H9 (cell line): ENCODE measurements at regions not wholly inside any gene's neighbourhood (a gene's known extent, or its start where the extent isn't known, plus 50 kb on each side); places are given as distances from the start of the nearest gene placed in this dataset.

ENCODE experiments used
- DNase-seq: peaks from one replicate; pipeline ENCODE4 v3.0.0-alpha.2; 2017
- H2AFZ ChIP-seq: one replicate; pipeline ENCODE4 v1.6.1; 2013; ENCODE audit warnings: mild to moderate bottlenecking, low read length, control low read depth, moderate library complexity
- H2AK5ac ChIP-seq: 2 replicates; pipeline ENCODE4 v1.6.1; 2013; ENCODE audit warnings: low read length, control low read depth, mixed read lengths; ENCODE audit not compliant: insufficient read length
- H2BK120ac ChIP-seq: one replicate; pipeline ENCODE4 v1.6.1; 2013; ENCODE audit warnings: low read depth, mild to moderate bottlenecking, low read length, control low read depth, inconsistent platforms; ENCODE audit not compliant: poor library complexity, severe bottlenecking
- H2BK12ac ChIP-seq: 2 replicates; pipeline ENCODE4 v1.6.1; 2013; ENCODE audit warnings: low read length, control low read depth, mixed read lengths, low read depth; ENCODE audit not compliant: insufficient read length
- H2BK15ac ChIP-seq: 2 replicates; pipeline ENCODE4 v1.6.1; 2013; ENCODE audit warnings: low read depth, low read length, control low read depth
- H2BK20ac ChIP-seq: one replicate; pipeline ENCODE4 v1.6.1; 2013; ENCODE audit warnings: low read depth, mild to moderate bottlenecking, low read length, control low read depth, inconsistent platforms; ENCODE audit not compliant: poor library complexity, severe bottlenecking
- H2BK5ac ChIP-seq: 2 replicates; pipeline ENCODE4 v1.6.1; 2013; ENCODE audit warnings: low read length, control low read depth, mixed read lengths; ENCODE audit not compliant: insufficient read length
- H3K14ac ChIP-seq: 2 replicates; pipeline ENCODE4 v1.6.1; 2013; ENCODE audit warnings: low read length, control low read depth; ENCODE audit not compliant: insufficient read depth
- H3K18ac ChIP-seq: 2 replicates; pipeline ENCODE4 v1.6.1; 2013; ENCODE audit warnings: low read depth, mild to moderate bottlenecking, mixed read lengths, low read length, control low read depth; ENCODE audit not compliant: insufficient read length
- H3K23ac ChIP-seq: 2 replicates; pipeline ENCODE4 v1.6.1; 2013; ENCODE audit warnings: low read length, control low read depth, mixed read lengths, low read depth; ENCODE audit not compliant: insufficient read length
- H3K23me2 ChIP-seq: 2 replicates; pipeline ENCODE4 v1.6.1; 2013; ENCODE audit warnings: low read depth, mild to moderate bottlenecking, mixed read lengths, low read length, control low read depth; ENCODE audit not compliant: insufficient read length, poor library complexity, severe bottlenecking
- H3K27ac ChIP-seq: 2 replicates; pipeline ENCODE4 v1.5.1; 2013; ENCODE audit warnings: low read length, control low read depth, mixed read lengths, low read depth; ENCODE audit not compliant: insufficient read length
- H3K27me3 ChIP-seq: 2 replicates; pipeline ENCODE4 v1.6.1; 2013; ENCODE audit warnings: low read length, control low read depth, inconsistent platforms; ENCODE audit not compliant: insufficient read depth
- H3K4ac ChIP-seq: 2 replicates; pipeline ENCODE4 v1.6.1; 2013; ENCODE audit warnings: low read depth, mild to moderate bottlenecking, control low read depth, inconsistent platforms, low read length, moderate library complexity
- H3K4me1 ChIP-seq: 2 replicates; pipeline ENCODE4 v1.6.1; 2013; ENCODE audit warnings: low read length, control low read depth, inconsistent platforms; ENCODE audit not compliant: insufficient read depth
- H3K4me2 ChIP-seq: 2 replicates; pipeline ENCODE4 v1.6.1; 2013; ENCODE audit warnings: low read length, control low read depth, mixed read lengths; ENCODE audit not compliant: insufficient read length, insufficient read depth
- H3K56ac ChIP-seq: 2 replicates; pipeline ENCODE4 v1.6.1; 2013; ENCODE audit warnings: low read depth, mild to moderate bottlenecking, mixed read lengths, low read length, control low read depth; ENCODE audit not compliant: insufficient read length
- H3K79me1 ChIP-seq: 2 replicates; pipeline ENCODE4 v1.6.1; 2013; ENCODE audit warnings: low read depth, mild to moderate bottlenecking, moderate library complexity, low read length, control low read depth, inconsistent platforms; ENCODE audit not compliant: insufficient read depth, poor library complexity, severe bottlenecking
- H3K79me2 ChIP-seq: 2 replicates; pipeline ENCODE4 v1.6.1; 2013; ENCODE audit warnings: low read length, control low read depth, inconsistent platforms; ENCODE audit not compliant: insufficient read depth
- H3K9ac ChIP-seq: 2 replicates; pipeline ENCODE4 v1.6.1; 2013; ENCODE audit warnings: low read length, control low read depth, mixed read lengths; ENCODE audit not compliant: insufficient read length; ENCODE audit errors: extremely low read depth
- H3K9me3 ChIP-seq: one replicate; pipeline ENCODE4 v1.6.1; 2013; ENCODE audit warnings: low read depth, low read length, inconsistent platforms; ENCODE audit not compliant: control insufficient read depth
- H3T11ph ChIP-seq: one replicate; pipeline ENCODE4 v1.6.1; 2013; ENCODE audit warnings: mild to moderate bottlenecking, low read length, control low read depth, inconsistent platforms
- H4K20me1 ChIP-seq: one replicate; pipeline ENCODE4 v1.6.1; 2013; ENCODE audit not compliant: control insufficient read depth, insufficient read length, insufficient read depth
- H4K5ac ChIP-seq: 2 replicates; pipeline ENCODE4 v1.6.1; 2013; ENCODE audit warnings: low read depth, mild to moderate bottlenecking, mixed read lengths, low read length, control low read depth; ENCODE audit not compliant: insufficient read length
- H4K8ac ChIP-seq: replicated peaks from 2 replicates; pipeline ENCODE4 v1.6.1; 2013; ENCODE audit warnings: low read length, control low read depth, mixed read lengths, low read depth; ENCODE audit not compliant: insufficient read length
- H4K91ac ChIP-seq: 2 replicates; pipeline ENCODE4 v1.6.1; 2013; ENCODE audit warnings: low read depth, mild to moderate bottlenecking, moderate library complexity, mixed read lengths, low read length, control low read depth; ENCODE audit not compliant: insufficient read length
- H3K27ac Mint-ChIP-seq, 3 experiments: 2 replicates in 2 of 3; 3 replicates in 1 of 3; pipeline ENCODE4 v1.8.0; 2020 to 2021; ENCODE audit warnings: mixed read lengths in 3 of 3, mild to moderate bottlenecking in 1 of 3, moderate library complexity in 1 of 3
- H3K27me3 Mint-ChIP-seq: 2 replicates; pipeline ENCODE4 v1.8.0; 2021; ENCODE audit warnings: low read depth, mild to moderate bottlenecking, moderate library complexity, mixed read lengths
- H3K36me3 Mint-ChIP-seq, 3 experiments: 2 replicates in 2 of 3; 3 replicates in 1 of 3; pipeline ENCODE4 v1.8.0; 2020 to 2021; ENCODE audit warnings: low read depth in 3 of 3, mixed read lengths in 3 of 3; ENCODE audit not compliant: insufficient read depth in 1 of 3
- H3K4me1 Mint-ChIP-seq, 2 experiments: 2 replicates each; pipeline ENCODE4 v1.8.0; 2020; ENCODE audit warnings: mixed read lengths in 2 of 2
- H3K4me3 Mint-ChIP-seq, 2 experiments: 2 replicates in 1 of 2; 3 replicates in 1 of 2; pipeline ENCODE4 v1.8.0; 2020 to 2021; ENCODE audit warnings: mild to moderate bottlenecking in 2 of 2, mixed read lengths in 2 of 2, moderate library complexity in 1 of 2
- H3K9me3 Mint-ChIP-seq, 2 experiments: 2 replicates in 1 of 2; 3 replicates in 1 of 2; pipeline ENCODE4 v1.8.0; 2020; ENCODE audit warnings: mild to moderate bottlenecking in 2 of 2, mixed read lengths in 2 of 2, moderate library complexity in 1 of 2
- CTCF ChIP-seq: fragments of 200-600 bp; sonication (generic); conservative IDR thresholded peaks from 3 replicates; pipeline ENCODE4 v1.8.0; 2021; ENCODE audit warnings: antibody characterized with exemption, mild to moderate bottlenecking
- WGBS: extraction: QIAGEN DNeasy Blood & Tissue Kit; methylation state at CpG from one replicate; pipeline ENCODE4 v1.1.7; 2013; ENCODE audit warnings: missing lambda C conversion rate, low lambda C conversion rate, mixed read lengths; ENCODE audit not compliant: insufficient read length; ENCODE audit errors: extremely low coverage; 5-methylcytosine and 5-hydroxymethylcytosine counted together

GRCh38 chr4:81786766-81787165, 315.1 kb upstream of the RASGEF1B start:
- Histone ChIP-seq H3K14ac (no peak overlapping the region), H3K56ac (no peak overlapping the region), H2AK5ac (no peak overlapping the region), H2BK20ac (no peak overlapping the region), H3K27me3 (no peaks in the 10 kb centered on the region), H3K18ac (no peak overlapping the region), H3K79me1 (no peaks in the 10 kb centered on the region), H2BK5ac (no peak overlapping the region), H3K9me3 (no peaks in the 10 kb centered on the region), H4K91ac (no peak overlapping the region), H4K20me1 (no peaks in the 10 kb centered on the region), H3K79me2 (no peaks in the 10 kb centered on the region), H3T11ph (no peak overlapping the region), H3K4me2 (no peak overlapping the region), H4K5ac (no peak overlapping the region), H2BK120ac (no peak overlapping the region), H4K8ac (no peak overlapping the region), H2BK12ac (no peak overlapping the region), H3K9ac (no peak overlapping the region), H2BK15ac (no peak overlapping the region), H3K4me1 (no peaks in the 10 kb centered on the region), H3K27ac (no peak overlapping the region), H3K4ac (no peak overlapping the region), H2AFZ (no peak overlapping the region), H3K23ac (no peak overlapping the region), H3K23me2 (no peaks in the 10 kb centered on the region)
- no CpG with 5 or more reads among the region's 1 CpG for WGBS
- no peaks in the 10 kb centered on the region for H3K4me1 Mint-ChIP-seq
- no peaks in the 10 kb centered on the region for H3K36me3 Mint-ChIP-seq
- H3K27ac Mint-ChIP-seq = no peak overlapping the region; a peak in 1 of 7 replicates
- no peak overlapping the region for H3K4me3 Mint-ChIP-seq
- H3K27me3 Mint-ChIP-seq = no peaks in the 10 kb centered on the region
- H3K9me3 Mint-ChIP-seq = no peaks in the 10 kb centered on the region
- DNase-seq = no peak
- no peak for TF ChIP-seq CTCF
